ENCODE measurements at regions not wholly inside any gene's neighbourhood (a gene's known extent, or its start where the extent isn't known, plus 50 kb on each side); places are given as distances from the start of the nearest gene placed in this dataset.

DNA sequence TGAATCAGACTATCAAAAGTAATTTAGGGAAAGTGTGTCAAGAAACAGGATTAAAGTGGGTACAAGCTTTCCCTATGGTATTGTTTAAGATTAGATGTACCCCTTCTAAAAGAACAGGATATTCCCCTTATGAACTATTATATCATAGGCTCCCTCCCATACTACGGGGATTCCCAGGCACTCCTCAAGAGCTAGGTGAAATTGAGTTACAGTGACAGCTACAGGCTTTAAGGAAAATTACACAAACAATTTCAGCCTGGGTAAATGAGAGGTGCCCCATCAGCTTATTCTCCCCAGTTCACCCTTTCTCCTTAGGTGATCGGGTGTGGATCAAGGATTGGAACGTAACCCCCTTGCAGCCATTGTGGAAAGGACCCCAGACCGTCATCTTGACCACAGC lies 240.8 kb upstream of the CNTN6 start:
- WGBS (ENCODE audit: insufficient coverage), result 78% methylated on average over 3 of the region's 4 CpGs
- Mint-ChIP-seq H3K27ac (no peak overlapping the region), H3K4me3 (no peak overlapping the region), H3K9me3 (peaks cover 13 to 33% of the 10 kb centered on the region in 2 donors), H3K36me3 (no peaks in the 10 kb centered on the region), H3K4me1 (no peaks in the 10 kb centered on the region), H3K27me3 (ENCODE audit: low read depth in 2 of 2) (no peaks in the 10 kb centered on the region)
- Histone ChIP-seq H3K9me3 (ENCODE audit: control insufficient read depth, insufficient read depth, low read length) (peaks cover 20% of the 10 kb centered on the region), H3K27me3 (ENCODE audit: control insufficient read depth, insufficient read depth, low read length) (no peaks in the 10 kb centered on the region), H3K4me1 (ENCODE audit: control insufficient read depth, insufficient read depth, low read length) (no peaks in the 10 kb centered on the region), H3K27ac (ENCODE audit: low read length) (no peak overlapping the region), H3K4me3 (ENCODE audit: low read length) (no peak overlapping the region), H3K36me3 (ENCODE audit: control insufficient read depth, insufficient read depth, low read length) (no peaks in the 10 kb centered on the region)
- intact Hi-C loops (cut with micrococcal nuclease), result no loop called here
- DNase-seq (no peak), ATAC-seq (no peak)
- TF ChIP-seq, protein P1, sequence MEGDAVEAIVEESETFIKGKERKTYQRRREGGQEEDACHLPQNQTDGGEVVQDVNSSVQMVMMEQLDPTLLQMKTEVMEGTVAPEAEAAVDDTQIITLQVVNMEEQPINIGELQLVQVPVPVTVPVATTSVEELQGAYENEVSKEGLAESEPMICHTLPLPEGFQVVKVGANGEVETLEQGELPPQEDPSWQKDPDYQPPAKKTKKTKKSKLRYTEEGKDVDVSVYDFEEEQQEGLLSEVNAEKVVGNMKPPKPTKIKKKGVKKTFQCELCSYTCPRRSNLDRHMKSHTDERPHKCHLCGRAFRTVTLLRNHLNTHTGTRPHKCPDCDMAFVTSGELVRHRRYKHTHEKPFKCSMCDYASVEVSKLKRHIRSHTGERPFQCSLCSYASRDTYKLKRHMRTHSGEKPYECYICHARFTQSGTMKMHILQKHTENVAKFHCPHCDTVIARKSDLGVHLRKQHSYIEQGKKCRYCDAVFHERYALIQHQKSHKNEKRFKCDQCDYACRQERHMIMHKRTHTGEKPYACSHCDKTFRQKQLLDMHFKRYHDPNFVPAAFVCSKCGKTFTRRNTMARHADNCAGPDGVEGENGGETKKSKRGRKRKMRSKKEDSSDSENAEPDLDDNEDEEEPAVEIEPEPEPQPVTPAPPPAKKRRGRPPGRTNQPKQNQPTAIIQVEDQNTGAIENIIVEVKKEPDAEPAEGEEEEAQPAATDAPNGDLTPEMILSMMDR (IDR thresholded peaks at IDR 0.05), result no peak

DNA sequence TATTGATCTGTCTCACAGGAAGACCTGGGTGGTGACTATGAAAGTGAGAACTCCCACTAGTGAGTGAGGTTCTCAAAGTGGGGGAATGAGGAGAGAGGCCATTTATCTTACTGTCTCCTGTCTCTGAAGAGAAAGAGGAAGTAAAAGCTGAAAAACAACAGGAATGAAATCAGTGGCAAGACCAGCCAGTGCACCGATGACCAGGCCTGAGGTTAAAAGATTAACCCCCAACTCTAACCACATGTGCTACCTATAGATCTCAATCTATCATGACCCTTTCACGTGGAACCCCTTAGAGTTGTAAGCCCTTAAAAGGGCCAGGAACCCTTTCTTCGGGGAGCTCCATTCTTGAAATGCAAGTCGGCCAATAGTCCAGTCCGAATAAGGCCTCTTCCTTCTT lies 239.3 kb upstream of the CNTN6 start:
- TF ChIP-seq, protein P1 (IDR thresholded peaks at IDR 0.05), result no peak
- ATAC-seq, result no peak
- Histone ChIP-seq H3K27ac (ENCODE audit: low read length) (no peak overlapping the region), H3K36me3 (ENCODE audit: control insufficient read depth, insufficient read depth, low read length) (no peaks in the 10 kb centered on the region), H3K4me3 (ENCODE audit: low read length) (no peak overlapping the region), H3K27me3 (ENCODE audit: control insufficient read depth, insufficient read depth, low read length) (no peaks in the 10 kb centered on the region), H3K9me3 (ENCODE audit: control insufficient read depth, insufficient read depth, low read length) (peaks cover 27% of the 10 kb centered on the region), H3K4me1 (ENCODE audit: control insufficient read depth, insufficient read depth, low read length) (no peaks in the 10 kb centered on the region)
- 60% methylated on average over 5 of the region's 5 CpGs for WGBS (ENCODE audit: insufficient coverage)
- H3K27me3 Mint-ChIP-seq (ENCODE audit: low read depth in 2 of 2), result no peaks in the 10 kb centered on the region
- DNase-seq, result no peak
- H3K36me3 Mint-ChIP-seq, result no peaks in the 10 kb centered on the region
- H3K4me3 Mint-ChIP-seq, result no peak overlapping the region
- no peaks in the 10 kb centered on the region for H3K4me1 Mint-ChIP-seq
- no peak overlapping the region for H3K27ac Mint-ChIP-seq
- H3K9me3 Mint-ChIP-seq, result peaks cover 12 to 28% of the 10 kb centered on the region in 2 donors
- intact Hi-C loops (cut with micrococcal nuclease), result no loop called here

DNA sequence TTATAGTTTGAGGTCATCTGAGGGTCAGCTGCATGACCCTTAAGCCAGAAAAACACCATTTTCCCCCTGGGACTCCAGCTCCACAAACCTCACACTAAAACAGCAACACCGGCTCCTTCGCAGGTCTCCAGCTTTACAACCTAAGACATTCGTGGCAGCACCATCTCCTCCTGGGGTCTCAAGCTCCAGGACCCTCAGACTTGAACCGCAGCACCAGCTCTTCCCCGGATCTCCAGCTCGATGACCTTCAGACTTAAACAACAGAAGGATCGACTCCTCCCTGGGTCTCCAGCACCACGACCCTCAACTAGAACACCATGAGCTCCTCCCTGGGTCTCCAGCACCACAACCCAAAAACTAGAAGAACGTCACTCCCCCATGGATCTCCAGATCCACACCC lies 233.7 kb upstream of the CNTN6 start:
- no peak for ATAC-seq
- Histone ChIP-seq H3K27me3 (ENCODE audit: control insufficient read depth, insufficient read depth, low read length) (no peaks in the 10 kb centered on the region), H3K36me3 (ENCODE audit: control insufficient read depth, insufficient read depth, low read length) (no peaks in the 10 kb centered on the region), H3K9me3 (ENCODE audit: control insufficient read depth, insufficient read depth, low read length) (peaks cover 32% of the 10 kb centered on the region), H3K4me1 (ENCODE audit: control insufficient read depth, insufficient read depth, low read length) (no peaks in the 10 kb centered on the region), H3K4me3 (ENCODE audit: low read length) (no peak overlapping the region), H3K27ac (ENCODE audit: low read length) (no peak overlapping the region)
- WGBS (ENCODE audit: insufficient coverage), result 88% methylated on average over 9 of the region's 9 CpGs
- Mint-ChIP-seq H3K27me3 (ENCODE audit: low read depth in 2 of 2) (no peaks in the 10 kb centered on the region), H3K27ac (no peak overlapping the region), H3K4me1 (no peaks in the 10 kb centered on the region), H3K36me3 (no peaks in the 10 kb centered on the region), H3K4me3 (no peak overlapping the region), H3K9me3 (peaks cover 11 to 21% of the 10 kb centered on the region in 2 donors)
- TF ChIP-seq, protein P1 (IDR thresholded peaks at IDR 0.05), result no peak
- no peak for DNase-seq
- intact Hi-C loops (cut with micrococcal nuclease), result no loop called here

DNA sequence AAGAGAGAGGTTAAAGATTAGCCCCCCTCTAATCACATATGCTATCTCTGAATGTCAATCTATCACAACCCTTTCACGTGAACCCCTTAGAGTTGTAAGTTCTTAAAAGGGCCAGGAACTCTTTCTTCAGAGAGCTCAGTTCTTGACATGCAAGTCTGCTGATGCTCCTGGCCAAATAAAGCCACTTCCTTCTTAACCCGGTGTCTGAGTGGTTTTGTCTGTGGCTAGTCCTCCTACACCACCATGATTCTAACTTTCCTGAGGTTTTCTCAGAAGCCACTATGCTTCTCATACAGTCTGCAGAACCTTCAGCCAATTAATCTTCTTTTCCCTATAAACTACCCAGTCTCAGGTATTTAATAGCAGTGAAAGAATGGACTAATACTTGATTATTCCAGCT lies 231.1 kb upstream of the CNTN6 start:
- Mint-ChIP-seq H3K27ac (no peak overlapping the region), H3K27me3 (ENCODE audit: low read depth in 2 of 2) (no peaks in the 10 kb centered on the region), H3K36me3 (no peaks in the 10 kb centered on the region), H3K4me1 (no peaks in the 10 kb centered on the region), H3K4me3 (no peak overlapping the region), H3K9me3 (peaks cover 4 to 9% of the 10 kb centered on the region in 2 donors)
- intact Hi-C loops (cut with micrococcal nuclease), result no loop called here
- Histone ChIP-seq H3K27ac (ENCODE audit: low read length) (no peak overlapping the region), H3K4me1 (ENCODE audit: control insufficient read depth, insufficient read depth, low read length) (no peaks in the 10 kb centered on the region), H3K27me3 (ENCODE audit: control insufficient read depth, insufficient read depth, low read length) (no peaks in the 10 kb centered on the region), H3K36me3 (ENCODE audit: control insufficient read depth, insufficient read depth, low read length) (no peaks in the 10 kb centered on the region), H3K4me3 (ENCODE audit: low read length) (no peak overlapping the region), H3K9me3 (ENCODE audit: control insufficient read depth, insufficient read depth, low read length) (peaks cover 29% of the 10 kb centered on the region)
- TF ChIP-seq, protein P1 (IDR thresholded peaks at IDR 0.05), result no peak
- WGBS (ENCODE audit: insufficient coverage), result 25% methylated on average over 2 of the region's 2 CpGs
- no peak for ATAC-seq
- DNase-seq, result no peak

Measured in natural killer cell (primary cell).